HG02981 (cell line): ENCODE measurements at regions not wholly inside any gene's neighbourhood (a gene's known extent, or its start where the extent isn't known, plus 50 kb on each side); places are given as distances from the start of the nearest gene placed in this dataset.

Experiments
- ATAC-seq: cut with Tn5 transposase; IDR thresholded peaks from one replicate; pipeline ENCODE4 v1.9.1; 2021; ENCODE audit warnings: mild to moderate bottlenecking, moderate library complexity; ENCODE audit not compliant: unreplicated experiment

- ATAC-seq: no peak
Observed at GRCh38 chr3:7897655-7898054, 604.0 kb upstream of the LMCD1 start.

- ATAC-seq: no peak
Observed at GRCh38 chr3:7913283-7913682, 588.3 kb upstream of the LMCD1 start.

- ATAC-seq: no peak
Observed at GRCh38 chr3:7915356-7915755, 586.3 kb upstream of the LMCD1 start.

- ATAC-seq: no peak
Observed at GRCh38 chr3:7917443-7918151, 584.0 kb upstream of the LMCD1 start.

- ATAC-seq: no peak
Observed at GRCh38 chr3:7920211-7920610, 581.4 kb upstream of the LMCD1 start.

- ATAC-seq: no peak
Observed at GRCh38 chr3:7924228-7924627, 577.4 kb upstream of the LMCD1 start.

- ATAC-seq: no peak
Observed at GRCh38 chr3:7927015-7927414, 574.6 kb upstream of the LMCD1 start.

- ATAC-seq: no peak
Observed at GRCh38 chr3:7927864-7928263, 573.8 kb upstream of the LMCD1 start.

- ATAC-seq: no peak
Observed at GRCh38 chr3:7929319-7929889, 572.2 kb upstream of the LMCD1 start.

GRCh38 chr3:7934362-7934761 lies 567.3 kb upstream of the LMCD1 start:
- no peak for ATAC-seq

GRCh38 chr3:7947930-7948329 lies 553.7 kb upstream of the LMCD1 start:
- ATAC-seq: no peak

GRCh38 chr3:7950890-7951289 lies 550.7 kb upstream of the LMCD1 start:
- no peak for ATAC-seq

- ATAC-seq: no peak
Observed at GRCh38 chr3:7953449-7954014, 548.1 kb upstream of the LMCD1 start.

- ATAC-seq: no peak
Observed at GRCh38 chr3:7957024-7957423, 544.6 kb upstream of the LMCD1 start.

GRCh38 chr3:7959094-7959493 lies 542.5 kb upstream of the LMCD1 start:
- no peak for ATAC-seq

- no peak for ATAC-seq
Observed at GRCh38 chr3:7960601-7961000, 541.0 kb upstream of the LMCD1 start.

GRCh38 chr3:7962301-7962700 lies 539.3 kb upstream of the LMCD1 start:
- no peak for ATAC-seq

- ATAC-seq: no peak
Observed at GRCh38 chr3:7964899-7965298, 536.7 kb upstream of the LMCD1 start.

- no peak for ATAC-seq
Observed at GRCh38 chr3:7973006-7973405, 528.6 kb upstream of the LMCD1 start.

GRCh38 chr3:7977245-7978086 lies 524.2 kb upstream of the LMCD1 start:
- ATAC-seq: no peak

GRCh38 chr3:7978087-7978422 lies 523.6 kb upstream of the LMCD1 start:
- ATAC-seq: no peak

- ATAC-seq: no peak
Observed at GRCh38 chr3:7982126-7982525, 519.5 kb upstream of the LMCD1 start.
